Activated CD4-positive, alpha-beta memory T cell treated with anti-CD3 and anti-CD28 coated beads for 36 hours (primary cell): ENCODE measurements at regions not wholly inside any gene's neighbourhood (a gene's known extent, or its start where the extent isn't known, plus 50 kb on each side); places are given as distances from the start of the nearest gene placed in this dataset.
"Not testable (repeated sequence)": the region's sequence is repeated elsewhere in the genome, so short reads cannot be mapped to it uniquely, and the experiment has no call there.

ENCODE experiments used
- CTCF ChIA-PET: fragments of 350-600 bp; sonication (Branson Sonifier 250); formaldehyde crosslinking; loops from one replicate; lab custom pipeline; 2021; ENCODE audit warnings: antibody characterized with exemption, inconsistent platforms; lab: Charles Lee
- POLR2A ChIA-PET: fragments of 350-600 bp; sonication (Branson Sonifier 250); formaldehyde crosslinking; loops from one replicate; lab custom pipeline; 2021; ENCODE audit warnings: antibody characterized with exemption; lab: Charles Lee
- DNase-seq: peaks from one replicate; pipeline ENCODE4 v3.0.0-alpha.2; 2020
- H3K27ac Mint-ChIP-seq: one replicate; pipeline ENCODE4 v1.8.0; 2021; ENCODE audit warnings: mixed read lengths
- H3K27me3 Mint-ChIP-seq: one replicate; pipeline ENCODE4 v1.8.0; 2021; ENCODE audit warnings: mixed read lengths
- H3K36me3 Mint-ChIP-seq: one replicate; pipeline ENCODE4 v1.8.0; 2021; ENCODE audit warnings: mixed read lengths
- H3K4me1 Mint-ChIP-seq: one replicate; pipeline ENCODE4 v1.8.0; 2021; ENCODE audit warnings: low read depth, mixed read lengths
- H3K4me3 Mint-ChIP-seq: one replicate; pipeline ENCODE4 v1.8.0; 2021; ENCODE audit warnings: mild to moderate bottlenecking, mixed read lengths
- H3K9me3 Mint-ChIP-seq: one replicate; pipeline ENCODE4 v1.8.0; 2021; ENCODE audit warnings: mixed read lengths
- intact Hi-C: fragments of 100-400 bp; cut with micrococcal nuclease; formaldehyde crosslinking; loops from one replicate; pipeline ENCODE4 v1.15.1; 2023

GRCh38 chr5:63053019-63053638, 474.5 kb downstream of the LRRC70 start:
- no peaks in the 10 kb centered on the region for H3K36me3 Mint-ChIP-seq
- no peaks in the 10 kb centered on the region for H3K4me1 Mint-ChIP-seq
- H3K27ac Mint-ChIP-seq = no peak overlapping the region
- CTCF ChIA-PET = no interaction called here
- H3K27me3 Mint-ChIP-seq = no peaks in the 10 kb centered on the region
- H3K9me3 Mint-ChIP-seq = peaks cover 3% of the 10 kb centered on the region
- intact Hi-C loops = no loop called here
- no peak overlapping the region for H3K4me3 Mint-ChIP-seq
- POLR2A ChIA-PET = no interaction called here
- DNase-seq = no peak

DNA sequence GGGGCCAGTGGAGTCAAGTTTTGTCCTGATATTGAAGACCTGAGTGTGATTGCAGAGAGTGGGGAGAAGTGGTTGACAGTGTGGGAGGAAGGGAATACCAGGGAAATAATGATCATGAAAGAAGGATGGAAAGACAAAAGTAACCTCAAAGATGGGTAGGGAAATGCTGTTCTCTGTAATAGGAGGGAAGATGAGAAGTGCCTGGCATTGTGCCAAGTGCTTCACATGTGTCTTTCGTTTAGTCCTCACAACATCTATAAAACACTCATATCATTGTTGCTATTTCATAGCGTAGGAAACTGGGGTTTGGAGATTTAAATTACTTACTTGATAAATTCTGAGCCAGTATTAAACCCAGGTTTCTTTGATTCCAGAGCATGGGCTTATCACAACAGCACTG, 472.3 kb downstream of the LRRC70 start:
- intact Hi-C loops = no loop called here
- no peak for DNase-seq
- Mint-ChIP-seq H3K27ac (no peak overlapping the region), H3K4me3 (no peak overlapping the region), H3K9me3 (peaks cover 3% of the 10 kb centered on the region), H3K4me1 (no peaks in the 10 kb centered on the region), H3K27me3 (no peaks in the 10 kb centered on the region), H3K36me3 (no peaks in the 10 kb centered on the region)
- POLR2A ChIA-PET = no interaction called here
- CTCF ChIA-PET = no interaction called here

GRCh38 chr5:63049935-63050334, 471.3 kb downstream of the LRRC70 start:
- intact Hi-C loops = no loop called here
- peaks cover 3% of the 10 kb centered on the region for H3K9me3 Mint-ChIP-seq
- no peak for DNase-seq
- ChIA-PET CTCF (no interaction called here), POLR2A (no interaction called here)
- H3K4me3 Mint-ChIP-seq = no peak overlapping the region
- H3K27ac Mint-ChIP-seq = no peak overlapping the region
- H3K27me3 Mint-ChIP-seq = no peaks in the 10 kb centered on the region
- H3K36me3 Mint-ChIP-seq = no peaks in the 10 kb centered on the region
- H3K4me1 Mint-ChIP-seq = no peaks in the 10 kb centered on the region

GRCh38 chr5:63043792-63044191, 465.2 kb downstream of the LRRC70 start:
- Mint-ChIP-seq H3K36me3 (no peaks in the 10 kb centered on the region), H3K27me3 (no peaks in the 10 kb centered on the region), H3K9me3 (peaks cover 3% of the 10 kb centered on the region), H3K27ac (no peak overlapping the region), H3K4me3 (no peak overlapping the region), H3K4me1 (no peaks in the 10 kb centered on the region)
- intact Hi-C loops = no loop called here
- CTCF ChIA-PET = no interaction called here
- POLR2A ChIA-PET = no interaction called here
- DNase-seq = no peak

- ChIA-PET POLR2A (no interaction called here), CTCF (no interaction called here)
- H3K36me3 Mint-ChIP-seq = peaks cover 2% of the 10 kb centered on the region
- peaks cover 23% of the 10 kb centered on the region for H3K9me3 Mint-ChIP-seq
- no peaks in the 10 kb centered on the region for H3K4me1 Mint-ChIP-seq
- intact Hi-C loops = no loop called here
- no peaks in the 10 kb centered on the region for H3K27me3 Mint-ChIP-seq
- H3K27ac Mint-ChIP-seq = no peak overlapping the region
- no peak overlapping the region for H3K4me3 Mint-ChIP-seq
- no peak for DNase-seq
These were observed 453.7 kb downstream of the LRRC70 start for GRCh38 chr5:63032343-63032742.

GRCh38 chr5:63029891-63030290, 451.3 kb downstream of the LRRC70 start:
- intact Hi-C loops = no loop called here
- DNase-seq = no peak
- no peaks in the 10 kb centered on the region for H3K4me1 Mint-ChIP-seq
- H3K4me3 Mint-ChIP-seq = no peak overlapping the region
- peaks cover 23% of the 10 kb centered on the region for H3K9me3 Mint-ChIP-seq
- ChIA-PET CTCF (no interaction called here), POLR2A (no interaction called here)
- no peak overlapping the region for H3K27ac Mint-ChIP-seq
- H3K36me3 Mint-ChIP-seq = peaks cover 2% of the 10 kb centered on the region
- H3K27me3 Mint-ChIP-seq = no peaks in the 10 kb centered on the region

GRCh38 chr5:63025679-63026078, 447.1 kb downstream of the LRRC70 start:
- H3K27ac Mint-ChIP-seq = no peak overlapping the region
- ChIA-PET POLR2A (no interaction called here), CTCF (no interaction called here)
- H3K9me3 Mint-ChIP-seq = no peaks in the 10 kb centered on the region
- no peaks in the 10 kb centered on the region for H3K4me1 Mint-ChIP-seq
- no peak for DNase-seq
- no peaks in the 10 kb centered on the region for H3K36me3 Mint-ChIP-seq
- no peaks in the 10 kb centered on the region for H3K27me3 Mint-ChIP-seq
- intact Hi-C loops = no loop called here
- H3K4me3 Mint-ChIP-seq = no peak overlapping the region

- no peaks in the 10 kb centered on the region for H3K27me3 Mint-ChIP-seq
- intact Hi-C loops = no loop called here
These were observed 443.8 kb downstream of the LRRC70 start for GRCh38 chr5:63022403-63022802.

GRCh38 chr5:63011158-63011557, 432.5 kb downstream of the LRRC70 start:
- no peak overlapping the region for H3K27ac Mint-ChIP-seq
- no peak for DNase-seq
- H3K4me1 Mint-ChIP-seq = no peaks in the 10 kb centered on the region
- H3K9me3 Mint-ChIP-seq = peaks cover 28% of the 10 kb centered on the region
- ChIA-PET CTCF (no interaction called here), POLR2A (no interaction called here)
- no peaks in the 10 kb centered on the region for H3K36me3 Mint-ChIP-seq
- no peak overlapping the region for H3K4me3 Mint-ChIP-seq
- H3K27me3 Mint-ChIP-seq = no peaks in the 10 kb centered on the region
- intact Hi-C loops = no loop called here

More at GRCh38 chr5:63022403-63022802, 443.8 kb downstream of the LRRC70 start:
- no peaks in the 10 kb centered on the region for H3K4me1 Mint-ChIP-seq
- H3K4me3 Mint-ChIP-seq = no peak overlapping the region
- CTCF ChIA-PET = no interaction called here
- DNase-seq = no peak
- no peak overlapping the region for H3K27ac Mint-ChIP-seq
- peaks cover 7% of the 10 kb centered on the region for H3K9me3 Mint-ChIP-seq
- POLR2A ChIA-PET = no interaction called here
- no peaks in the 10 kb centered on the region for H3K36me3 Mint-ChIP-seq

- Mint-ChIP-seq H3K27me3 (no peaks in the 10 kb centered on the region), H3K9me3 (peaks cover 28% of the 10 kb centered on the region), H3K4me3 (no peak overlapping the region), H3K36me3 (no peaks in the 10 kb centered on the region), H3K27ac (no peak overlapping the region), H3K4me1 (no peaks in the 10 kb centered on the region)
- ChIA-PET POLR2A (no interaction called here), CTCF (no interaction called here)
- intact Hi-C loops = no loop called here
- DNase-seq = no peak
These were observed 429.6 kb downstream of the LRRC70 start for GRCh38 chr5:63008195-63008594.

DNA sequence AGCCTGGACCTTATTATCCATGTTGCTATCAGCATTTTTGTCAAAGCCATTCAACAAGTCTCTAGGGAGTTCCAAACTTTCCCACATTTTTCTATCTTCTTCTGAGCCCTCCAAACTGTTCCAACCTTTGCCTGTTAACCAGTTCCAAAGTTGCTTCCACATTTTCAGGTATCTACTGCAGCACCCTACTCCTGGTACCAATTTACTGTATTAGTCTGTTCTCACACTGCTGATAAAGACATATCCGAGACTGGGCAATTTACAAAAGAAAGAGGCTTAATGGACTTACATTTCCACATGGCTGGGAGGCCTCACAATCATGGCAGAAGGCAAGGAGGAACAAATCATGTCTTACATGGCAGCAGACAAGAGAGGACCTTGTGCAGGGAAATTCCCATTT, 416.2 kb downstream of the LRRC70 start:
- H3K4me1 Mint-ChIP-seq, POLR2A ChIA-PET, H3K4me3 Mint-ChIP-seq, CTCF ChIA-PET, DNase-seq, H3K27me3 Mint-ChIP-seq, H3K36me3 Mint-ChIP-seq, H3K27ac Mint-ChIP-seq, intact Hi-C loops: not testable (repeated sequence)
- peaks cover 24% of the 10 kb centered on the region for H3K9me3 Mint-ChIP-seq

GRCh38 chr5:62985749-62986148, 407.1 kb downstream of the LRRC70 start:
- no peaks in the 10 kb centered on the region for H3K36me3 Mint-ChIP-seq
- ChIA-PET CTCF (no interaction called here), POLR2A (no interaction called here)
- H3K4me1 Mint-ChIP-seq = no peaks in the 10 kb centered on the region
- H3K27ac Mint-ChIP-seq = no peak overlapping the region
- H3K27me3 Mint-ChIP-seq = no peaks in the 10 kb centered on the region
- no peak overlapping the region for H3K4me3 Mint-ChIP-seq
- peaks cover 24% of the 10 kb centered on the region for H3K9me3 Mint-ChIP-seq
- intact Hi-C loops = no loop called here
- DNase-seq = no peak

- POLR2A ChIA-PET = no interaction called here
- Mint-ChIP-seq H3K4me1 (no peaks in the 10 kb centered on the region), H3K36me3 (no peaks in the 10 kb centered on the region), H3K27ac (no peak overlapping the region), H3K27me3 (no peaks in the 10 kb centered on the region), H3K4me3 (no peak overlapping the region), H3K9me3 (peaks cover 22% of the 10 kb centered on the region)
- intact Hi-C loops = no loop called here
- CTCF ChIA-PET = no interaction called here
- DNase-seq = no peak
These were observed 403.7 kb downstream of the LRRC70 start for GRCh38 chr5:62982348-62982747.
